HFFc6 (cell line): ENCODE measurements at regions not wholly inside any gene's neighbourhood (a gene's known extent, or its start where the extent isn't known, plus 50 kb on each side); places are given as distances from the start of the nearest gene placed in this dataset.

ENCODE experiments used
- DNase-seq: peaks from one replicate; pipeline ENCODE4 v3.0.0-alpha.2; 2018
- H3K27ac Mint-ChIP-seq: 2 replicates; pipeline ENCODE4 v1.8.0; 2020; ENCODE audit warnings: mild to moderate bottlenecking, mixed read lengths
- H3K27me3 Mint-ChIP-seq: 2 replicates; pipeline ENCODE4 v1.8.0; 2021; ENCODE audit warnings: mild to moderate bottlenecking, moderate library complexity, mixed read lengths; ENCODE audit not compliant: insufficient read depth
- H3K36me3 Mint-ChIP-seq: 2 replicates; pipeline ENCODE4 v1.8.0; 2021; ENCODE audit warnings: low read depth, mixed read lengths
- H3K4me1 Mint-ChIP-seq: 2 replicates; pipeline ENCODE4 v1.8.0; 2020; ENCODE audit warnings: low read depth, mixed read lengths
- H3K4me3 Mint-ChIP-seq: 2 replicates; pipeline ENCODE4 v1.8.0; 2020; ENCODE audit warnings: mild to moderate bottlenecking, moderate library complexity, mixed read lengths
- H3K9me3 Mint-ChIP-seq: 2 replicates; pipeline ENCODE4 v1.8.0; 2020; ENCODE audit warnings: mild to moderate bottlenecking, mixed read lengths
- CTCF ChIP-seq: fragments of 200-600 bp; sonication (generic); IDR thresholded peaks from 2 replicates; pipeline ENCODE4 v1.5.0; 2021; ENCODE audit warnings: antibody characterized with exemption, mild to moderate bottlenecking

GRCh38 chr2:241948901-241949735, 79.6 kb downstream of the RTP5 start:
- DNase-seq: no peak
- Mint-ChIP-seq H3K36me3 (peaks cover 7% of the 10 kb centered on the region; the same call in 1 of the 2 replicates), H3K4me1 (no peaks in the 10 kb centered on the region), H3K27me3 (no peaks in the 10 kb centered on the region; the same call in none of the 2 replicates), H3K27ac (no peak overlapping the region), H3K9me3 (peaks cover 14% of the 10 kb centered on the region), H3K4me3 (no peak overlapping the region)
- no peak for TF ChIP-seq CTCF

GRCh38 chr2:241949736-241950412, 80.3 kb downstream of the RTP5 start:
- peaks cover 7% of the 10 kb centered on the region; the same call in 1 of the 2 replicates for H3K36me3 Mint-ChIP-seq
- no peaks in the 10 kb centered on the region for H3K4me1 Mint-ChIP-seq
- H3K9me3 Mint-ChIP-seq: peaks cover 14% of the 10 kb centered on the region
- no peak for DNase-seq
- TF ChIP-seq CTCF: no peak
- H3K27ac Mint-ChIP-seq: no peak overlapping the region
- H3K4me3 Mint-ChIP-seq: no peak overlapping the region
- H3K27me3 Mint-ChIP-seq: peaks cover 1% of the 10 kb centered on the region

GRCh38 chr2:241950413-241951315, 81.1 kb downstream of the RTP5 start:
- H3K4me3 Mint-ChIP-seq: no peak overlapping the region; the same call in 1 of the 2 replicates
- H3K27me3 Mint-ChIP-seq: peaks cover 6% of the 10 kb centered on the region
- no peaks in the 10 kb centered on the region for H3K4me1 Mint-ChIP-seq
- peak; percentile 96 for TF ChIP-seq CTCF
- H3K9me3 Mint-ChIP-seq: peaks cover 13% of the 10 kb centered on the region
- H3K27ac Mint-ChIP-seq: no peak overlapping the region
- H3K36me3 Mint-ChIP-seq: peaks cover 6% of the 10 kb centered on the region; the same call in 1 of the 2 replicates
- peak; percentile 41 for DNase-seq

GRCh38 chr2:241951316-241951700, 81.8 kb downstream of the RTP5 start:
- H3K9me3 Mint-ChIP-seq: peaks cover 6% of the 10 kb centered on the region
- no peak for DNase-seq
- TF ChIP-seq CTCF: no peak
- no peaks in the 10 kb centered on the region; the same call in 1 of the 2 replicates for H3K36me3 Mint-ChIP-seq
- H3K4me1 Mint-ChIP-seq: no peaks in the 10 kb centered on the region
- H3K4me3 Mint-ChIP-seq: no peak overlapping the region
- H3K27me3 Mint-ChIP-seq: peaks cover 6% of the 10 kb centered on the region
- H3K27ac Mint-ChIP-seq: no peak overlapping the region

GRCh38 chr2:241951920-241952319, 82.4 kb downstream of the RTP5 start:
- no peak for TF ChIP-seq CTCF
- Mint-ChIP-seq H3K27ac (no peak overlapping the region), H3K27me3 (peaks cover 6% of the 10 kb centered on the region), H3K36me3 (no peaks in the 10 kb centered on the region), H3K4me1 (no peaks in the 10 kb centered on the region), H3K9me3 (peaks cover 6% of the 10 kb centered on the region), H3K4me3 (no peak overlapping the region)
- DNase-seq: no peak
